Peyer's patch (tissue), 4 donors: ENCODE measurements at regions not wholly inside any gene's neighbourhood (a gene's known extent, or its start where the extent isn't known, plus 50 kb on each side); places are given as distances from the start of the nearest gene placed in this dataset.

Source experiments
- POLR2A ChIP-seq, 2 donors: fragments of 450-650 bp; IDR thresholded peaks; one replicate each; pipeline ENCODE4 v1.5.1; 2017; ENCODE audit warnings: antibody characterized with exemption in 2 of 2, mild to moderate bottlenecking in 2 of 2, moderate library complexity in 2 of 2
- TF ChIP-seq, protein P1 (sequence below), 6 experiments: fragments of 450-650 bp in 4 of 6; fragments of 200-600 bp in 2 of 6; sonication (generic) in 1 of 6; IDR thresholded peaks; one replicate each; pipeline ENCODE4 v1.5.1; 2017 to 2019; ENCODE audit warnings: antibody characterized with exemption in 6 of 6, mild to moderate bottlenecking in 3 of 6, moderate library complexity in 1 of 6

DNA sequence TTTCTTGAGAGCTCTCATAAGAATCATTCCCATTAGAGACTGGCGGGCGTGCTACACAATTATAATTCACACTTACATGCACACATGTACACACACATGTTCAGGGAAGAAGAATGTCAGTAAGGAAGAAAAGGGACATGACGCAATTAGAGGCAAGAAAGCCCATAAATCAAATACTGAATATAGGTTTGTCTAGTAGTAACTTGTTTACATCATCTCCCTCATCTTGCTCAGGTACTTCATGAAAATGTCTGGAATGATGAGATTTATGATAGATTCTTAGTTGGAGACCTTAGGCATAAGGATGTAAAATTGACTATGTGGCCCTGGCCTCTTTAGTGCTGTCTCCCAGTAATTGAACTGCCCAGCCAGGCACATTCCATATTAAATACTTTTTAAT lies 628.0 kb upstream of the PCDH20 start:
- no peak for TF ChIP-seq POLR2A (IDR thresholded peaks at IDR 0.05)
- TF ChIP-seq, protein P1, sequence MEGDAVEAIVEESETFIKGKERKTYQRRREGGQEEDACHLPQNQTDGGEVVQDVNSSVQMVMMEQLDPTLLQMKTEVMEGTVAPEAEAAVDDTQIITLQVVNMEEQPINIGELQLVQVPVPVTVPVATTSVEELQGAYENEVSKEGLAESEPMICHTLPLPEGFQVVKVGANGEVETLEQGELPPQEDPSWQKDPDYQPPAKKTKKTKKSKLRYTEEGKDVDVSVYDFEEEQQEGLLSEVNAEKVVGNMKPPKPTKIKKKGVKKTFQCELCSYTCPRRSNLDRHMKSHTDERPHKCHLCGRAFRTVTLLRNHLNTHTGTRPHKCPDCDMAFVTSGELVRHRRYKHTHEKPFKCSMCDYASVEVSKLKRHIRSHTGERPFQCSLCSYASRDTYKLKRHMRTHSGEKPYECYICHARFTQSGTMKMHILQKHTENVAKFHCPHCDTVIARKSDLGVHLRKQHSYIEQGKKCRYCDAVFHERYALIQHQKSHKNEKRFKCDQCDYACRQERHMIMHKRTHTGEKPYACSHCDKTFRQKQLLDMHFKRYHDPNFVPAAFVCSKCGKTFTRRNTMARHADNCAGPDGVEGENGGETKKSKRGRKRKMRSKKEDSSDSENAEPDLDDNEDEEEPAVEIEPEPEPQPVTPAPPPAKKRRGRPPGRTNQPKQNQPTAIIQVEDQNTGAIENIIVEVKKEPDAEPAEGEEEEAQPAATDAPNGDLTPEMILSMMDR (IDR thresholded peaks at IDR 0.05) = no peak
